Suprapubic skin (tissue), 4 donors: ENCODE measurements at regions not wholly inside any gene's neighbourhood (a gene's known extent, or its start where the extent isn't known, plus 50 kb on each side); places are given as distances from the start of the nearest gene placed in this dataset.

Source experiments
- CTCF ChIP-seq, 2 donors: fragments of 200-600 bp in 1 of 2; fragments of 450-650 bp in 1 of 2; sonication (generic) in 1 of 2; IDR thresholded peaks; one replicate each; pipeline ENCODE4 v1.5.1; 2016 to 2019; ENCODE audit warnings: antibody characterized with exemption in 2 of 2, mild to moderate bottlenecking in 1 of 2, moderate library complexity in 1 of 2
- EP300 ChIP-seq: sonication (generic); formaldehyde crosslinking; IDR thresholded peaks from one replicate; pipeline ENCODE4 v1.6.1; 2017; ENCODE audit warnings: antibody characterized with exemption
- POLR2A ChIP-seq, 2 donors: fragments of 450-650 bp; IDR thresholded peaks; one replicate each; pipeline ENCODE4 v1.6.1; 2017; ENCODE audit warnings: antibody characterized with exemption in 2 of 2, mild to moderate bottlenecking in 2 of 2, moderate library complexity in 2 of 2
- POLR2AphosphoS5 ChIP-seq, 3 donors: sonication (generic); formaldehyde crosslinking; IDR thresholded peaks; one replicate each; pipeline ENCODE4 v1.6.1; 2017; ENCODE audit warnings: antibody characterized with exemption in 3 of 3

- TF ChIP-seq CTCF (IDR thresholded peaks at IDR 0.05), result no peak
- TF ChIP-seq POLR2A (IDR thresholded peaks at IDR 0.05), result no peak
- no peak for TF ChIP-seq EP300
- no peak for TF ChIP-seq POLR2AphosphoS5 (IDR thresholded peaks at IDR 0.05)
Measured at GRCh38 chr13:106220211-106220610, 315.3 kb downstream of the EFNB2 start.
